Kidney epithelial cell (primary cell): ENCODE measurements at regions not wholly inside any gene's neighbourhood (a gene's known extent, or its start where the extent isn't known, plus 50 kb on each side); places are given as distances from the start of the nearest gene placed in this dataset.

ENCODE experiments used
- DNase-seq: peaks from one replicate; pipeline ENCODE4 v3.0.0-alpha.2; 2010; ENCODE audit warnings: low read depth
- H3K27me3 ChIP-seq: 2 replicates; pipeline ENCODE4 v1.6.0; 2011; ENCODE audit warnings: low read length; ENCODE audit not compliant: control insufficient read depth, insufficient read depth
- H3K36me3 ChIP-seq: 2 replicates; pipeline ENCODE4 v1.5.1; 2011; ENCODE audit warnings: low read length; ENCODE audit not compliant: control insufficient read depth, insufficient read depth
- H3K4me3 ChIP-seq: 2 replicates; pipeline ENCODE4 v1.5.1; 2011; ENCODE audit warnings: low read depth, mild to moderate bottlenecking, control low read depth, low read length
- CTCF ChIP-seq: IDR thresholded peaks from 2 replicates; pipeline ENCODE4 v1.5.1; 2011; ENCODE audit warnings: mild to moderate bottlenecking, moderate library complexity, low read length, control low read depth, inconsistent platforms; ENCODE audit not compliant: insufficient read depth, poor library complexity, severe bottlenecking

GRCh38 chr3:106058475-106058874 lies 189.7 kb upstream of the CBLB start:
- Histone ChIP-seq H3K36me3 (no peaks in the 10 kb centered on the region), H3K27me3 (no peaks in the 10 kb centered on the region), H3K4me3 (no peak overlapping the region)
- no peak for DNase-seq
- no peak for TF ChIP-seq CTCF

GRCh38 chr3:106059953-106060517 lies 191.2 kb upstream of the CBLB start:
- no peak for TF ChIP-seq CTCF
- Histone ChIP-seq H3K36me3 (no peaks in the 10 kb centered on the region), H3K27me3 (no peaks in the 10 kb centered on the region)

GRCh38 chr3:106063909-106064308 lies 195.1 kb upstream of the CBLB start:
- Histone ChIP-seq H3K27me3 (no peaks in the 10 kb centered on the region), H3K36me3 (no peaks in the 10 kb centered on the region), H3K4me3 (no peak overlapping the region)
- no peak for DNase-seq
- TF ChIP-seq CTCF, result no peak

More at GRCh38 chr3:106059953-106060517, 191.2 kb upstream of the CBLB start:
- H3K4me3 ChIP-seq, result no peak overlapping the region
- no peak for DNase-seq

- H3K4me3 ChIP-seq, result no peak overlapping the region
- no peak for TF ChIP-seq CTCF
- DNase-seq, result no peak
- no peaks in the 10 kb centered on the region for H3K36me3 ChIP-seq
- H3K27me3 ChIP-seq, result no peaks in the 10 kb centered on the region
Measured at GRCh38 chr3:106065831-106066230, 197.0 kb upstream of the CBLB start.

- Histone ChIP-seq H3K4me3 (no peak overlapping the region), H3K36me3 (no peaks in the 10 kb centered on the region), H3K27me3 (no peaks in the 10 kb centered on the region)
- no peak for TF ChIP-seq CTCF
- no peak for DNase-seq
Measured at GRCh38 chr3:106067711-106068110, 198.9 kb upstream of the CBLB start.

GRCh38 chr3:106068381-106068780 lies 199.6 kb upstream of the CBLB start:
- no peaks in the 10 kb centered on the region for H3K36me3 ChIP-seq
- DNase-seq, result no peak
- no peak for TF ChIP-seq CTCF

More at GRCh38 chr3:106068381-106068780, 199.6 kb upstream of the CBLB start:
- Histone ChIP-seq H3K4me3 (no peak overlapping the region), H3K27me3 (no peaks in the 10 kb centered on the region)
